GM18858 (cell line): ENCODE measurements at regions not wholly inside any gene's neighbourhood (a gene's known extent, or its start where the extent isn't known, plus 50 kb on each side); places are given as distances from the start of the nearest gene placed in this dataset.

Experiments
- ATAC-seq: cut with Tn5 transposase; IDR thresholded peaks from one replicate; pipeline ENCODE4 v1.9.1; 2021; ENCODE audit not compliant: unreplicated experiment

DNA sequence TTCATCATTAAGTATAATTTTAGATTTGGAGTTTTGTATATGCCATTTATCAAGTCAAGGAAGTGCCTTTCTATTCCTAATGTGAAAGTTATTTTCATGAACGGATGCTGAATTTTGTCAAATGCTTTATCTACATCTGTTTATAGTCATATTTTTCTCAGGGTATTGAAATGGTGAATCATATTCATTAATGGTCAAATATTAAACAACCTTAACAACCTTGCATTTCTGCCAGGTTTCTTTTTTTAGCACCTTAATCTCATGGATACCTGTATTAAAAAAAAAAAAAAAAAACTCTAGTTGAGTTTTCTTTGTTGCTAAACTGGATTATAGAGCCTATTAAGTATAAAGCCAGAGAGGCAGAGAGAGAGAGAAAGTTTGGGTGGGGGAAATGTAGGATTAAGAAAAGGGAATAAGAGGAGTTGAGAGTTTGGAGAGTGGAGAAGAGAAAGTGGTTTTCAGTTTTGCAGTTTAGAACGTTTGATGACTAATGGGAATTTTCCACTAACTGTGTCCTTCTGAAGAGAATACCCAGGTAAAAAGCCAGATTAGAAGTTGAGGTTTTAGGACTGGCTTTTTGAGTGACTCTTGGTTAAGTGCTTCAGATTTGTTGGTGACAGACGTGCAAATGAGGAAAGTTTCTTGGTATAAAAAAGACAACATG lies 305.0 kb downstream of the HLX start:
- no peak for ATAC-seq

DNA sequence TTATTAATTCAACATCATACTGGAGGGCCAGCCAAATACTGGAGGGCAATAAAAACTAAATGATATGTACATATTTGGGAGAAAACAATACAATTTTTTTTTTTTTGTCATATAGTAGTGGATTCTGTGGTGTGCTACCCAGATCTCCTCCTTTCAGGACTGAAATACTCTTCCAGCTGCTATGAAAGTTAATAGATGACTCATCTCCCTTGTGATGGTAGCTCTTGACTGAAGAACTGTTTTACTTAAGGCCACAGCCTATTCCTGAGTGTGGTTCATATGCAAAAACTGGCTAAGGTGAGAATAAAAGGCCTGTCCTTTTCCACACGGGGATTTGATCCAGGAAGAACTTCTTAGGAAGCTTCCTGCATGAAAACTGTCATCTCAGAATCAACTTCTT lies 307.9 kb downstream of the HLX start:
- no peak for ATAC-seq

DNA sequence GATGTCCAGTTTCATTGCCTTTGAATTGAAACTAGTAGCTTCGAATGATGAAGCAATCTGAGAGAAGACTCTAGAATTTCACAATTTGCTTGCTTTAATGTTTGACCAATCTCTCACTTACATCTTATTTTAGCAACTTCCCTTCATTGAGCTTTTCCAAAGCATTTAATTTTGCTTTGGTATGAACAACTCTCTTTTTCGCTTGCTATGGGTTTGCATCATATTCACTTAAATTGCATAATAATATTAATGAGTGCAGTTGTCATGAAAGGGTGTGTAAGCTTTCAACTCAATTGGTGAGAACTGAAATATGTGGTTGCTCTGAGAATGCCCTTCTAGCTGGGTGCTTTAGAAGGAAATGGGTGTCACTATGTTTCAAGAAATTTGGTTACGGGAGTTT lies 309.2 kb downstream of the HLX start:
- ATAC-seq: no peak

GRCh38 chr1:221190249-221190648 lies 311.0 kb downstream of the HLX start:
- ATAC-seq: no peak

DNA sequence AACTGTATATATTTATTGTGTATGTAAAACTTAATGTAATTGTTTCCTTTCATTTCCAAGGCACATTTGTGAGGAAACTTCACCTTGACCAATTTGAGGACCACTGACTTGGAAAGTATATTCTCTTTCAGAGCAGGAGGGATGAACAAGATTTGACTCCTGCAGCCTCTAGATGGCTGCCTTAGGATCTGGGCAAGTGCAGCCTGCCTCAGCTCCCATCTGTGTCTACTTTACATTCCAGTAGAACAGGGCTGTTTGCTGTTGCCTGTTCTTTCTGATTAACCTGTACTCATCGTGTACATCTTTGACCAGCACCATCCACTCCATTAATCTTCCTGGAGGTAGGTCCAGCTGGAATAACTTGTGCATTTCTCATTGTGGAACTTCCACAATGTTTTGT lies 312.8 kb downstream of the HLX start:
- no peak for ATAC-seq

DNA sequence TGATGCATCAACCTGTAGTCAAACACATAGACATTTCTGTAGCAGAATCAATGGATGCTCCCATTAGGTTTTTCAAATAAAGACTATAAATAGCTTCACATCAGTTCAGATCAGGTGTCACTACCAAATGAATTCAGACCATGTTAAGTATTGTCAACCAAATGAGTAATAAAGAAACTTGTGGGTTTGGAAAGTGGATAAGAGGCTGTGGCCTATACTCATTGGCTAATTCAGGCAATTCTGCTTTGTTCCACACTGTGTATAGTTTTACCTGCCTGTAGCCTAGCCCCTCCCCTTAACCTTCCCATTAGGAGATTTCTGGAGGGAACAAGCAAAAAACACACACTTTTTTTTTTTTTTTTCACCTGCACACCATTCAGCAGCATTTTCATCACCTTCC lies 321.2 kb downstream of the HLX start:
- ATAC-seq: peak; percentile 71

GRCh38 chr1:221201773-221202172 lies 322.5 kb downstream of the HLX start:
- ATAC-seq: no peak

GRCh38 chr1:221203224-221204054 lies 324.2 kb downstream of the HLX start:
- ATAC-seq: peak; percentile 71

DNA sequence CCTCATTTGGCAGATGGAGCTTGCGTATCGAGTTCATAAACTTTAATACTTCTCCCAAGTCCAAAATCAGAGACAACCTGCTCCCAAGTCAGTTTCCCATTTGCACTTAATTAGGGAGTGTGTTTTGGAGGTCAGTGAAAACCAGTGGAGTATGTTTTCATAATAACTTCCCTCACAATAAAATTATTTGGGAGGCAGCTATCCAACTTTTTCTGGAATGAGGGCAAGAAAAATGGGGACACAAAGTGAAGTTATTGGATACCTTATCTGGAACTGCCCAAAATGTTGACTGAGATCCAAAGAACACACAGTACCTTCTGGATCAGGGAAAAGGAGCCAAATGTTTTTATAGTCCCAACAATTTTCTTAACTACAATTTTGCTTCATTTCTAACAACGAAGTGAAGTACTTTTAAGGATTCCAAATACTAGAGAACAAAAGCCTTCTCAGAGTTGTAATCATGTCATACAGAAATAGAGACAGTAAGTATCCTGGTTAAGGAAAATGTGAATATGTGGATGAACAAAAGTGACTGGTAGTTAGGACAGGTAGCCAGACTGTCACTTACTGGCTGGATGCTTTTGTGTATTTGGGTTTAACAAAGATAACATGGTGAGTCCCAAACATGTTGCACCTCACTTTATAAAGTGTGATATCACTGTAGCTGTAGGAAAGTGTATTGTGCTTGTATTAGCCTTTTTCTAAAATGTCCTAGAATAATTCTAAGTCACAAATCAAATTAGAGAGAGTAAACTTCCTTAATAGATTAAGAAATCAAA lies 325.0 kb downstream of the HLX start:
- ATAC-seq: no peak

DNA sequence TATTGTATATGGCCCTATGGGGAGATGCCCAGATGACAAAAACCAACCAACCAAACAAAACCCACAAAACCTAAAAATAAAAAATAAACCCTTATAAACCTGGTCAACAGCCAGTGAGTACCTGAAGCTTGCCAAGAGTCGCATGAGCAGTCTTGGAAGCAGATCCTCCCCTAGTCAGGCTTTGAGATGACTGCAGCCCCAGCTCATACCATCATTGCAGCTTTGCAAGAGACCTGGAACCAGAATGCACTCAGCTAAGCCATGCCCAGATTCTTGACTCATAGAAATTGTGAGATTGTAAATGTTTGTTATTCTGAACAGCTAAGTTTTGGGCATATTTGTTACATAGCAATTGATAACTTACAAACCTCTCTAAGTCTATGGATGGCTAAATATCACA lies 326.8 kb downstream of the HLX start:
- ATAC-seq: no peak

DNA sequence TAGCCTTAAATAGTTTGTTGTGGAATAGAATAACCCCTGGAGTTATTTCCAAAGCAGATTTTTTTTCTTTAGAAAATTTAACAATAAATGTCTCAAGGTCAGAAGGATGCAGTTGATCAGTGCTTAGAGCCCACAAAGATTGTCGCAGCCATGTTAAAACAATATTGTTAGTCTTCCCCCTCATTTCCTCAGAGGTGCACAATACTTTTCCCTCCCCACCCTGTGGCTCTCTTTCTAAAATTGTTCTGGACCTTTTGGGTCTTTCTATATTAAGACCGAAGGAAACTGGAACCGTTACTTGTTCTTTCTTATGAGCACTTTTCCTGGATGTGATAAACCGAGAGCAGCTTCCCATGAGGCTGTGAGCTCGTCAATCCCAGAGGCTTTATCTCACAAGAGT lies 333.7 kb downstream of the HLX start:
- ATAC-seq: no peak

- no peak for ATAC-seq
Measured at GRCh38 chr1:221217029-221217428, 337.8 kb downstream of the HLX start.

DNA sequence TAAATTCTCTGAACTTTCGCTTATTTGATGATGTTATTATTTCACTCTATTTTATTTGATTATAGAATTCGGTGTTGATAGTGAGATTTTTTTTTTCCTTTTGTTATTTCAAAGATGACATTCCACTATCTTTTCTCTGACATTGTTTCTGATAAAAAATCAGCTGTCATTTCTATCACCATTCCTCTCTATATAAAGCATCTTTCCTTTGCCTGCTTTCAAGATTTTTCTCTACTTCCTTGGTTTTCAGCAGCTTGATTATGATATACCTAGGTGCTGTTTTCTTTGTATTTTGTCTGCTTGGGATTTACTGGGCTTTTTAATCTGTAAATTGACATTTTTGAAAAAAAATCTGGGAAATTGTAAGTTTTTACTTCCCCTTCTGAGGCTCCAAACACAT lies 344.0 kb downstream of the HLX start:
- no peak for ATAC-seq

DNA sequence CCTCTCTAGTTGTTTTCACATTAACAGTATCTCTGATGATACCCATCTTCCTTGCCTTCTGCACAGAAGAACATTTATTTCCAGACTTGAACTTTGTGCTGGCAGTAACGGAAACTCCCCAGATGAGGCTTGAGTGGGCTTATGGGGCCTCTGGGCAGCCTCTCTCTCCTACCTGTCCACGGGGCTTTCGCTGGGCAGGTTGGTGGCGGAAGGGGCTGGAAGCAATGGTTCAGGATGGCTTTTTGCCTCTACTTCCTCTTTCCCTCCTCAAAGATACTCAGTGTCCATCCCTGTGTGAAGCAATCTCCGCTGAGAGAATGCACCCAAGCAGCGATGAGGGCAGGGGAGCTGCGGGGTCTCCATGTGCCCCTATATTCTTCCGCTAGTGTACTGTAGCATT lies 348.2 kb downstream of the HLX start:
- no peak for ATAC-seq

DNA sequence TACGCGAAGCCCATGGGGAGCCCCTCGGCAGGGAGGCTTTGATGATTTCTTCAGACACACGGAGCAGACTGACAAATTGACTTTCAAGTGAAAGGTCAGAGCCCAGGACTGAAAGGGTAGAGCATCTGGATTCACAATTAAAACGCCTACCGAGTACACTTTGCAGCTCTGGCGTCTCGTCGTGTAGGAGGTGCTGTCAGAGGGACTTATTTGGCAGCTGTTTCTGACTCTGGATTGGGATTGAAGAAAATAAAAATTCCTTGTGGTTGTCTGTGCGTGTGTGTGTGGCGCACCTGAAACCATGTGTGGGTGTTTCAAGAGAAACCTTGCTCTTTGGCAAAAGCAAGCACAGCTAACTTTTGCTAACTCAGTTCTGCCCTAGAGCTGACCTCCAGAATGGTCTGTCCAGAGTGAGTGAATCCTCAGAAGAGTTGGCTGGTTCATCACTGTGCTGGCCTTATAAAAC lies 348.7 kb downstream of the HLX start:
- no peak for ATAC-seq

DNA sequence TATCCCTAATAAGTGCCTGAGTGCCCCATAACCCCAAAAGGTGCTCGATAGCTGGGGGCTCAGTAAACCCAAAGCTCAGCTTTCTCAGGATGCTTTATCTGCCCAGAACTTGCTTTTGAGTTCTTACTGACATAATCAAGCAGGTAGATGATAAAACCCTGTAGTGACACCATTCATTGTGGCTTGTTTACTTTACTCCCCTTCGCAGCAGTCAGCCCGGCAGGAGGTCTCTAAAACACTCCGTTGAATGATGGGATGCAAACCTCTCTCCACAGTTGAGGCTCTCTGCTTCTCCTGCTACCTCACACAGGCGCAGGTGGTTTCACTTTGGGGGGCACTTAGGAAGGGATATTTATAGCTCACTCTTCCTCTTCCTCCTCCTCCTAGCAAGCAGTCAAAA lies 349.4 kb downstream of the HLX start:
- no peak for ATAC-seq

GRCh38 chr1:221230605-221231004 lies 351.4 kb downstream of the HLX start:
- ATAC-seq: no peak

DNA sequence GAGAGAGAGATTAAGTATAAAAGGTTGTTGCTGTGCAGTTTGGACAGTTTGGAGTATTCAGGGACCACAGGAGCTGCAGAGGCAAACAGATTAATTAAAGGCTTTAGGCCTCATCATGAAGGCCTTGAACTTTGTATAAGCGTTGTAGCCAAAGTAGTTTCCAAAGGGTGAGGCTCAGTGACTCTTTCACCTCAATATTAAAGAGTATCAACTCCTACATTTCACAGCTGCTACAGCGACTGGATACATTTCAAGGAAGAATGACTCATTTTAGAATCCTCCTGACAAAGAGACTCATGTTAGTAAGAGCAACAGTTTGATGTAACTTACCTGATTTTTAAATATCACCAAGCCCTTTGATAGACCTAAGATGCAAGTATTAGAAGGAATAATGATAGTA lies 355.5 kb downstream of the HLX start:
- no peak for ATAC-seq

DNA sequence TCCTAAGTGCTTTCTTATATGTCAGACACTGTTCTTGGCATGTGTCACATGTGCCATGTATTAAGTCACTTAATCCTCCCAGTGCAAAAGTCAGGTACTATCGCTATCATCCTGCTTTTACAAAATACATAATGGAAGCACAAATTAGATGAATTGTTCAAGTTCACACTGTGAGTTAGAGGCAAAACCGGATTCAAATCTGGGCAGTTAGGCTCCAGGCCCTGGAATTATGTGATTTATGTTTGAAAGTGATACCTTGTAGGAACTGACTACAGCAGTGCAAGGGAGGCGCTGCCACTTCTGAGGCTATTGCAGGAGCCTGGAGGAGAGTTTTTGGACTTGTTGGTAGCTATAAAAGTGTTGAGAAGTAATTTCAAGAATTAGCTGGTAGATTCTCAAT lies 358.3 kb downstream of the HLX start:
- ATAC-seq: no peak

DNA sequence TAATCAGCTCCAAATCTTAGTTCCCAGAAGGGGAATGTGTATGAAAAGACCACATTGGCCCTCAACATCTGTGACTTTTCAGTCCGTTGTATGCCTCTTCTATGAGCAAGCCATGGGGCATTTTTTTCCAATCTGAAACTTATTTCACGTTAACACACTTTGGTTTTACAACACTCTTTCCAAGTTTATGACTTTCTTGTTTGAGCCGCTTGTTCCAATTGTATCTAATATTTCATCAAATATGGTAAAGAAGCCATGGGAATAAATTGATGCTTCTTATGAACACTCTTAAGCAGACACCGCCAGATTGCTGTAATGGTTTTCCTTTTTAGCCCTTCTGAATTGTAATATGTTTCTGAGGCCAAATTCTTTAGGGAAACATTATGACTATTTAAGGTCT lies 359.9 kb downstream of the HLX start:
- no peak for ATAC-seq

GRCh38 chr1:221239792-221240191 lies 360.5 kb downstream of the HLX start:
- no peak for ATAC-seq

GRCh38 chr1:221240690-221241089 lies 361.4 kb downstream of the HLX start:
- no peak for ATAC-seq
